HG03558 (cell line): ENCODE measurements at regions not wholly inside any gene's neighbourhood (a gene's known extent, or its start where the extent isn't known, plus 50 kb on each side); places are given as distances from the start of the nearest gene placed in this dataset.

ENCODE experiments used
- ATAC-seq: cut with Tn5 transposase; IDR thresholded peaks from one replicate; pipeline ENCODE4 v1.9.1; 2021; ENCODE audit warnings: moderate number of reproducible peaks; ENCODE audit not compliant: unreplicated experiment; ENCODE audit errors: extremely low read depth

GRCh38 chr13:39961036-39961435 lies 305.6 kb downstream of the COG6 start:
- no peak for ATAC-seq

DNA sequence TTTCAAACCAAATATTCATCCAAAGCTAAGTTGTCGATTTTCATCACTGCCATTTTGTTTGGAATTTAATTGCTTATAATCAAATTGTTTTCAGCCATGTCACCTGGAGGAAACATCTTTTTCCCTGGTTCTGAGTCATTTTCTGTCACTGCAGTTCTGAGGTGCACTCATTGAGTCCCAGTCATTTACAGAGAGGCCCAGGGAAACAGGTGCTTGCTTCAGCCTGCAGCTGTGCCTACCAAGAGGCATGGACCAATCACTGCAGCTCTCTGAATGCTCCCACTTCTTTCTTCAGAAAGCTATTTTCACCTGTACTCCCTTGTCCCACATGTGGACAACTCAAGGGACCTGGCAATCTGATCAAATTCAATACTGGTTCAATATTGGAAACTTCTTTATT lies 308.1 kb downstream of the COG6 start:
- no peak for ATAC-seq

DNA sequence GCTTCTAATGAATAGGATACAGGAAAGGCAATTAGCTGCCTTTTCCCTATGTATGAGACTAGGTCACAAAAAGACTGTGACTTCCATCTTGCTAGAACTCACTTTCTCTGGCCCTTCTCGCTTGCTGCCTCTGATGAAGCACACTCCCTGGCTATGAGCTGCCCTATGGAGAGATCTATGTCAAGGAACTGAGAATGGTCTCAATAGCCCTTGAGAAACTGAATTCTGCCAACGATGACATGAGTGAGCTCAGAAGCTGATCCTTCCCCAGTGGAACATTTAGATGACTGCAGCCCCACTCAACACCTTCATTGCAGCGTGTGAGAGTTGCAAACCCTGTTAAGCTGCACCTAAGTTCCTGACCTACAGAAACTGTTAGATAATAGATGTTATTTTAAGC lies 309.8 kb downstream of the COG6 start:
- no peak for ATAC-seq

GRCh38 chr13:39967199-39967959 lies 311.9 kb downstream of the COG6 start:
- no peak for ATAC-seq

- no peak for ATAC-seq
Measured at GRCh38 chr13:39968646-39969475, 313.4 kb downstream of the COG6 start.

DNA sequence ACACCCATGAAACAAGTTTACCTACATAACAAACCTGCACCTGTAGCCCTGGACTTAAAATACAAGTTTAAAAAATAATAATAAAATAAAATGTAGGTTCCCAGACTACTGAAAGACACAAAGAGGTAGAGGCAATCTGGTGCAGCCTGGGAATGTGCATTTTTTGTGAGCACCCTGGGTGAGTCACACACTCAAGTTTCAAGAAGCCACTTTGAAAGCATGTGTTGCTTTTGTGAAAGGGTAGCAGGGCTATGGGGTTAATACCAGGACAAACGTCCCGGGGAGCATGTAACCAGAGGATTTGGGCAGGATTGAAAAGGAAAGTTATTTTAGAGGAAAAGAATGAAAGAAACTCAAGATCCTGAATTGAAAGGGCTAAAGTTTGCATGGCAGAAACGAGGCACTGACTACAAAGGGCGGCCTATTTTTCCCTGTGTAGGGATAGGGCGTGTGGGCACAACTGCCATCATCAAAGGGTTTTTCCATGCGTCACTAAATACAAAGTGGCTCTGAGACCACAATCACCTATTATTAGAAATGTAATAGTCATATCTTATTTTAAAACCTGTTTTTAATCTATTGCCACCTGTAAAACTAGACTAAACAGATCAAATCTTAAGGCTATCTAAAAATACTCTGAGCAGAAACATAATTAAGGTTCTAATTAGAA lies 314.9 kb downstream of the COG6 start:
- no peak for ATAC-seq

- ATAC-seq = no peak
Measured at GRCh38 chr13:39971526-39971925, 316.1 kb downstream of the COG6 start.

GRCh38 chr13:39976481-39976880 lies 321.0 kb downstream of the COG6 start:
- ATAC-seq = no peak

- no peak for ATAC-seq
Measured at GRCh38 chr13:39981056-39981455, 325.6 kb downstream of the COG6 start.

- ATAC-seq = no peak
Measured at GRCh38 chr13:39982745-39983144, 327.3 kb downstream of the COG6 start.

- no peak for ATAC-seq
Measured at GRCh38 chr13:39985071-39985470, 329.6 kb downstream of the COG6 start.

DNA sequence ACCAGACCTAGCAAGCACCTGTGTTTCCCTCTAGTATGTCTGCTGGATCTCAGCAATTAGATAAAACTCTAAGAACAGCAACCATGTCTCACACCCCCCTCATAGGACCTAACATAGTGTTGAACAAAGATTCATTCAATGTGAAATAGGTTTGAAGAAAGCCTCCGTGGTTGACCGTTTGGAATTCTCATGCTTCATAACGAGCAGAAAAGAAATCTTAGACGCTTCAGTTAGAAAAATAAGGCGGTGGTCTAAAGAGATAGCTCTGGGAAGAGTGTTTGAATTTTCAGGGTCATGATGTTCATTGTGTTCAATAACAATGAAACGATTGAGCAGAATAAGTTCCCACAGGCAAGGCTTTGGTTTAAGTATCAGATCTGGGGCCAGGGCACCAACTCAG lies 332.9 kb downstream of the COG6 start:
- ATAC-seq = no peak

GRCh38 chr13:39998166-39998565 lies 342.7 kb downstream of the COG6 start:
- ATAC-seq = no peak

GRCh38 chr13:40002016-40002415 lies 346.6 kb downstream of the COG6 start:
- ATAC-seq = no peak

GRCh38 chr13:40013554-40013953 lies 358.1 kb downstream of the COG6 start:
- no peak for ATAC-seq

DNA sequence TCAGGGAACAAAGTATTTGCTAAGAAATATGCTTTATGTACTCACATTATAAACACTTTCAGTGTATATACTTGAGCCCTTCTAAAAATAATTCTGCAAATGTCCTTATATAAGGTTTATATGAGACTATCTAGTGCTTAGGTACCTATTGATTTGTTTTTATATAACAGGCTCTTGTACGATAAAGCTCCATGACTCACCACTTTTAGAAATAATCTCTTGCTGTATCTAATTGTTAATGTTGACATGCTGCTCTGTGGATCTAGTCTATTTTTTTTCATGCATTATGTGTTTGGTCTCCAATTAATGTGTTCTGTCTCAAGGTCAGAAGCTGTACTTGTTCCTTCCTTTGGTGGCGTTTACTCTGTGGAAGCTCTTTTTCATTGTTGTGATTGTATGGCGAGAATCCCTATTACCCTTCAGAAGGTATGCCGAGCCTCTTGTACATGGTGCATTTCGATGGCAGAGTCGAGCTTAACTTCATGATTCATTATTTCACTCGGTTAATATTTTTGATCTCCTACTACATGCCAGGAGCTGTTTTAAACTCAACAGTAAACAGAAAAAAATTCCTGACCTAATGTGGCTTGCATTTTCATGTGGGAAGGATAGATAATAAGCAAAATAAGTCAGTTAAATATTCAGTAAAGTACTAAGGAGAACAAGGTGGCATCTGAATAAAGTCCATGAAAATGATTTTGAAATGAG lies 361.6 kb downstream of the COG6 start:
- ATAC-seq = no peak

GRCh38 chr13:40017662-40018262 lies 362.3 kb downstream of the COG6 start:
- ATAC-seq = no peak

DNA sequence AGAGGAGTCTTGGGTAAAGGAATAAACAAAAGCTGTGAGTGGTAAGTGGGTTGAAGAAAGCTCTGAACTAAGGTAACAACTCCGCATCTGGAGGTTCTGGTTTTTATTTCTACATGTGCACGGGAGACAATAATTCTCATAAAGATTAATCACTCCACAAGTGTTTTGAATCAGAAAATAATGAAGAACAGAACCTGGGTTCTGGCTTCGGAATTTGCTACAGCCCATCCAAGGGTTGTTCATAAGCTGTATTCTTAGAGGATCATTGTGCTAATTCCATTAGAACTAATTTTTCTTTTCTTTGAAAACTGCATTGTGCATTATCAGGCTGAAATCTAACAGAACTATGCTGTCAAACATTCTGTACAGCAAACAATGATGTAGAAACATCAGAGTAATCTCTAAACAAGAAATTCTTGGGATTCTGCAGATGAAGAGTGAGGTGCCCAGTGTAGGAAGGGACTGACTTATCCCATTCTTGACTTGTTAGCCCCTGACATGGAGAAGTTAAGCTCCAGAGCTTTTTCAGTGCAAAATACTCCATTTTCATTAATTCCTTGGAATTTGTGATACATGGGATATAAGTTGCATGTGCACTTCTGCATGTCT lies 368.2 kb downstream of the COG6 start:
- ATAC-seq = no peak

DNA sequence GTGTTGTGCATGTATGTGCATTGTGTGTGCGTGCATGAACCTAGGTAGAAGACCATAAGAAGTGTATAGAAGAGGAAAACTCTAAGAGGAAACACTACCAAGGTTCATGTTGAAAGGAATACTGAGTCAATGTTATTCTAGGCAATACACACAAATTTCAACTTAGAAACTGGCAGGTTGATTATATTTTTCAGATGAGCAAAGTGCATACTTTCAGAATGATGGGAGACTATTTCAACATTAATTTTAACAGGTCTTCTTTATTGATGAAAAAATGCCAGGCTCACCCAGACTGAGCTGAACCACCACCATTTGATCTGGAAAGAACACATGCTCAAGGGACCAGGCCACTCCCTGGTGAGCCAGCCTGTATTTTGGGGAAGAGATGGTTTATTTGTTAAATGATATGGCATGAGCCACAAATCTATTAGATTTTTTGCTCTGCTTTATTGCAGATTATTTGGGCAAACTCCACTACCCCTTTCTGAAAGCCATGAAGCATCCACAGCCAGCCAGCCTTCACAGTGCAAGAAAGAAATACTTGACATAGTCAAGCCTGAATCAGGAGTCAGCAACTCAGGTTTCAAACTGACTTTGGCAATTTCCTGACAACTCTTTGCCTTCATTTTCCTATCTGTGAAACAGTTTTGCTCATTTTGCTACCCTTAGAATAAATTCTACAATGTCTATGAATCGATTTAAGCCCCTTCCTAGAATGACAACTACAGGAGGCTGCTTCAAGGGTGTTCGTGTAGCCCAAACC lies 368.9 kb downstream of the COG6 start:
- no peak for ATAC-seq
